ENCODE measurements at regions not wholly inside any gene's neighbourhood (a gene's known extent, or its start where the extent isn't known, plus 50 kb on each side); places are given as distances from the start of the nearest gene placed in this dataset.

DNA sequence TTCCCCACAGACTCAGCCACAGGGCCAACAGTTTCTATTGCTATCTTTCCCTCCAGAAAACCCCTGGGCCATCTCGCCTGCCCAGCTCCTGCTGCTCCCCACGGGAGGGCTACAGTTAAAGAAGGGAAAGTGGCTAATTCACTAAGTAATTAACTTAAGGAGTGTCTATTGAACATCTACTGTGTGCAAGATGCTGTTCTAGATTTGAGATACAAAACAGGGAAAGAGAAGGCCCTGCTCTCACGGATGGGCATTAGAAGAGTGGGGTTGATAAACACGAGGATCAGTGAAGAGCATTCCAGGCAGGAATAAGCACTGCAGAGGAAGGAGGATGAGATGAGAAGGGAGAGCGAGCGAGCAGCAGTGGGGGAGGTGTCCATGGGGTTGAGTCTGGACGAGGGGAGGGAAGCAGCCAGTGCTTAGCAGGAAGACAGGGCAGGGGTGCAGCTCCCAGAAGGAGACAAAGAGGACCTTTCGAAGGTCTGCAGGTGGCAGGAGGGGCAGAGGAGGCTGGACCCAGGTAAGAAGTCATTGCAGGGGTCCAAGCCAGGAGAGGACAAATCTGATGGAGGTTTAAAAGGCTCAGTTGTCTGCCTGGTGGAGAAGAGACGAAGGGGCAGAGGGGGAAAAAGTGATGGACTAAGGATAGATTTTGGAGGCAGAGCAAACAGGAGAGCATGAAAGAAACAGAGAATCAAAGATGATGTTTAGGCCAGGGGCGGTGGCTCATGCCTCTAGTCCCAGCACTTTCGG, 64.7 kb downstream of the KLF15 start:
- H3K4me3 ChIP-seq (ENCODE audit: low read depth, low read length) = no peak overlapping the region
- TF ChIP-seq, protein P1, sequence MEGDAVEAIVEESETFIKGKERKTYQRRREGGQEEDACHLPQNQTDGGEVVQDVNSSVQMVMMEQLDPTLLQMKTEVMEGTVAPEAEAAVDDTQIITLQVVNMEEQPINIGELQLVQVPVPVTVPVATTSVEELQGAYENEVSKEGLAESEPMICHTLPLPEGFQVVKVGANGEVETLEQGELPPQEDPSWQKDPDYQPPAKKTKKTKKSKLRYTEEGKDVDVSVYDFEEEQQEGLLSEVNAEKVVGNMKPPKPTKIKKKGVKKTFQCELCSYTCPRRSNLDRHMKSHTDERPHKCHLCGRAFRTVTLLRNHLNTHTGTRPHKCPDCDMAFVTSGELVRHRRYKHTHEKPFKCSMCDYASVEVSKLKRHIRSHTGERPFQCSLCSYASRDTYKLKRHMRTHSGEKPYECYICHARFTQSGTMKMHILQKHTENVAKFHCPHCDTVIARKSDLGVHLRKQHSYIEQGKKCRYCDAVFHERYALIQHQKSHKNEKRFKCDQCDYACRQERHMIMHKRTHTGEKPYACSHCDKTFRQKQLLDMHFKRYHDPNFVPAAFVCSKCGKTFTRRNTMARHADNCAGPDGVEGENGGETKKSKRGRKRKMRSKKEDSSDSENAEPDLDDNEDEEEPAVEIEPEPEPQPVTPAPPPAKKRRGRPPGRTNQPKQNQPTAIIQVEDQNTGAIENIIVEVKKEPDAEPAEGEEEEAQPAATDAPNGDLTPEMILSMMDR (IDR thresholded peaks at IDR 0.05; ENCODE audit: insufficient read depth, low read depth, low read length, missing control alignments) = no peak
- DNase-seq (ENCODE audit: low read depth) = no peak

DNA sequence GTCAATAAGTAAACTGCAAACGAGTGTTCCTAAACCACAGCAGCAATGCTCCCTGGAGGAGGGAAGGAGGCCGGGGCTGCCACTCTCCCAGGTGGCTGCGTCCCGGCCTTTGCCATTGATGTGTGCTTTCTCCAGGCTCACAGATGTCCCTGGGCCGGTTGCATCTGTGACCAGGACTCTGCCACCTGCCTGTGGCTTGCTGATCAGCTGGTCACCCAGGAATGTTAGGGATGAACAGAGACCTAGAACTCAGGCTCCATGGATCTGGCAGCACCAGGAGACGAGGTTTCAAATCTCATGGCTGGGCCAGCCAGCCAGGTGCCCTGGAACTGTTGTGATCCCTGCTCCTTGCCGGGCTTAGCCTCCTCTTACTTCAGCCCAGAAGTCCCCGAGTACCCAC, 65.7 kb downstream of the KLF15 start:
- TF ChIP-seq, protein P1 (IDR thresholded peaks at IDR 0.05; ENCODE audit: insufficient read depth, low read depth, low read length, missing control alignments) = no peak
- DNase-seq (ENCODE audit: low read depth) = no peak
- no peak overlapping the region for H3K4me3 ChIP-seq (ENCODE audit: low read depth, low read length)

DNA sequence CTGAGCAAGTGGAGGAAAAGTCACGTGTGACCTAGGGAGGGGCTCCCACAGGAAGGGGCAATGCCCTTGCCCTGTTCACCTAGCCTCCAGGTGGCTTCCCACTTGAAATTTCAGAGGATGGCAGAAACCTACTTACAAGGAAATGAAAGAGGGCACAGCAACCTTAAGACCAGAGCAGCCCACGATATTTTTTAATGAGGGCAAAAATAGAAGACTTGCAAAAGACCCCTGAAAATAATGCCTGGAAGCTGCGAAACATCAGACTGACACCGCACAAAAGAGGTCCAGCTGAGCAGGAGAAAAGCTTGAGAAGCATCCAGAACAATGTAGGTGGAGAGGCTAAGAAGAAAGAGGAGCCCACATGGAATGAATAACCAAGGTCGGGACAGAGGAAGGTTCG, 66.1 kb downstream of the KLF15 start:
- TF ChIP-seq, protein P1 (IDR thresholded peaks at IDR 0.05; ENCODE audit: insufficient read depth, low read depth, low read length, missing control alignments) = no peak
- H3K4me3 ChIP-seq (ENCODE audit: low read depth, low read length) = no peak overlapping the region
- DNase-seq (ENCODE audit: low read depth) = no peak

DNA sequence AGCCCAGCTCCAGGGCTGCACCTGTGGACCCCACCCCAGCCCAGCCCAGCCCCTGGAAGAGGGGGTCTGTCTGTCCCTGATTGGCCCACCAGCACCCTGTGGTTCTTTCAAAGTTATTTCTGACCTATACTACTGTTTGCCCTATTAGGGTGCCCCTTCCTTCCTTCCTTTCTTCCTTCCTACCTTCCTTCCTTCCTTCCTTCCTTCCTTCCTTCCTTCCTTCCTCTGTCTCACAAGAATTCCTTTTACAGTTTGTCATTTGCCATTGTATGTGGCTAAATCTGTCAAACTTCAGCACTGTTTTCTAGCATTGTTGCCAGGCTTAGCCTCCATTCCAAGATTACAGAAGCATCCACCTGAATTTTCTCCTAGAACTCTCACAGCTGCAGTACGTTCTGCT, 66.9 kb downstream of the KLF15 start:
- TF ChIP-seq, protein P1 (IDR thresholded peaks at IDR 0.05; ENCODE audit: insufficient read depth, low read depth, low read length, missing control alignments) = no peak
- H3K4me3 ChIP-seq (ENCODE audit: low read depth, low read length) = no peak overlapping the region
- DNase-seq (ENCODE audit: low read depth) = no peak

DNA sequence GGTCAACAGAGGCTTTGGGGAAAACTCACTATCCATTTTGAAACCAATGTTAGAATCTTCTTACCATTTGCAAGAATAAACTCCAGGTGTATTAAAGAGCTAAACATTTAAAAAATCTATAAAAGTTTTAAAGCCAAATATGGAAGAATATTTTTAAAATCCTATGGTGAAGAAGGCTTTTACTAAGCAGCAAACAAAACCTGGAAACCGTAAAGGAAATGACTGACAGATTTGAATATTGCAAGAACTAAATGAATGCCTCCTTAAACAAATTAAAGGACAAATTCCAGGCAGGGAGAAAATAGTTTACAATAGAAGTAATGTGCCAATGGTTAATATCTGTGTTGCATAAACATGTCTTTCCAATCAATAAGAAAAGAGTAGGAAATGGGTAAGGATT, 68.1 kb downstream of the KLF15 start:
- no peak for DNase-seq (ENCODE audit: low read depth)
- H3K4me3 ChIP-seq (ENCODE audit: low read depth, low read length) = no peak overlapping the region
- TF ChIP-seq, protein P1 (IDR thresholded peaks at IDR 0.05; ENCODE audit: insufficient read depth, low read depth, low read length, missing control alignments) = no peak

DNA sequence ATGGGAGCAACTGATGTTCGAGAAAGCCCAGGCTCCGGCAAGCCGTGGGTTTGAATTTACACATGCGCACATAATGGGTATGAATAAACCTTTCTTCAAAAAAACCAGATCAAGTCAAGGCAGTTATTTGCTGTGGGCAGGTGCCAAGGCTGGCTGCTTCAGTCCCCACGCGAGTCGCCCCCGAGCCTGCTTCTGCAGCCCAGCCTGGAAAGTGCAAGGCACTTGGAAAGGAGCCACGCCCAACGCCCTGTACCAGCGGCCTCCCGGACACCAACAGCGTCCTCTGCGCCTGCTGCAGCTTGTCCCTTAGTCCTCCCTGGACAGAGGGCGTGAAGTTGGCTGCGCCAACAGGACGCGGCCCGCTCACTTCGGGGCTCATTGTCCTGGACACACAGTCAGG, 68.9 kb downstream of the KLF15 start:
- H3K4me3 ChIP-seq (ENCODE audit: low read depth, low read length) = no peak overlapping the region
- TF ChIP-seq, protein P1 (IDR thresholded peaks at IDR 0.05; ENCODE audit: insufficient read depth, low read depth, low read length, missing control alignments) = no peak
- no peak for DNase-seq (ENCODE audit: low read depth)

All from GM12865 (cell line).